Testis (tissue), 2 donors: ENCODE measurements at regions not wholly inside any gene's neighbourhood (a gene's known extent, or its start where the extent isn't known, plus 50 kb on each side); places are given as distances from the start of the nearest gene placed in this dataset.
"Not testable (repeated sequence)": the region's sequence is repeated elsewhere in the genome, so short reads cannot be mapped to it uniquely, and the experiment has no call there.

Source experiments
- DNase-seq: peaks from one replicate; pipeline ENCODE4 v3.0.0-alpha.2; 2019
- H3K27ac ChIP-seq, 2 donors: fragments of 200-600 bp; sonication (generic); one replicate each; pipeline ENCODE4 v1.5.1; 2019
- H3K27me3 ChIP-seq: fragments of 200-600 bp; sonication (generic); one replicate; pipeline ENCODE4 v1.5.1; 2019
- H3K36me3 ChIP-seq: fragments of 200-600 bp; sonication (generic); one replicate; pipeline ENCODE4 v1.5.1; 2017; ENCODE audit warnings: low read depth; ENCODE audit errors: missing control alignments
- H3K4me1 ChIP-seq: fragments of 200-600 bp; sonication (generic); one replicate; pipeline ENCODE4 v1.5.1; 2019
- H3K4me3 ChIP-seq, 2 donors: fragments of 200-600 bp; sonication (generic); one replicate each; pipeline ENCODE4 v1.5.1; 2017 to 2019
- H3K9me3 ChIP-seq: fragments of 200-600 bp; sonication (generic); one replicate; pipeline ENCODE4 v1.5.1; 2017
- CTCF ChIP-seq, 3 experiments: fragments of 450-650 bp in 2 of 3; fragments of 200-600 bp in 1 of 3; sonication (generic) in 1 of 3; IDR thresholded peaks; one replicate each; pipeline ENCODE4 v1.5.1; 2016 to 2019; ENCODE audit warnings: antibody characterized with exemption in 3 of 3, mild to moderate bottlenecking in 2 of 3, moderate library complexity in 1 of 3
- POLR2A ChIP-seq: fragments of 450-650 bp; IDR thresholded peaks from one replicate; pipeline ENCODE4 v1.6.1; 2017; ENCODE audit warnings: antibody characterized with exemption, mild to moderate bottlenecking, moderate library complexity
- WGBS, 2 donors: methylation state at CpG; one replicate each; pipeline ENCODE4 v1.1.5; 2018; 5-methylcytosine and 5-hydroxymethylcytosine counted together
- intact Hi-C: fragments of 100-400 bp; cut with DNase I; formaldehyde crosslinking; loops from one replicate; pipeline ENCODE4 v1.15.1; 2023; ENCODE audit warnings: low total_unique reads

- H3K9me3 ChIP-seq: no peaks in the 10 kb centered on the region
- H3K4me3 ChIP-seq: no peak overlapping the region
- 87 to 97% methylated on average over 8 to 9 of the region's 9 CpGs for WGBS, 2 donors
- no peaks in the 10 kb centered on the region for H3K36me3 ChIP-seq
- DNase-seq: no peak
- H3K27ac ChIP-seq: no peak overlapping the region
- TF ChIP-seq POLR2A (no peak), CTCF (IDR thresholded peaks at IDR 0.05) (no peak)
- no peaks in the 10 kb centered on the region for H3K4me1 ChIP-seq
- intact Hi-C loops: no loop called here
- no peaks in the 10 kb centered on the region for H3K27me3 ChIP-seq
Measured at GRCh38 chr2:15822151-15823044, 118.0 kb upstream of the MYCN start.

GRCh38 chr2:15823459-15824396, 116.6 kb upstream of the MYCN start:
- H3K27ac ChIP-seq: no peak overlapping the region
- no peaks in the 10 kb centered on the region for H3K36me3 ChIP-seq
- no peaks in the 10 kb centered on the region for H3K4me1 ChIP-seq
- H3K9me3 ChIP-seq: no peaks in the 10 kb centered on the region
- no peak overlapping the region for H3K4me3 ChIP-seq
- TF ChIP-seq POLR2A (no peak), CTCF (IDR thresholded peaks at IDR 0.05) (no peak)
- WGBS, 2 donors: 78 to 80% methylated on average over 10 of the region's 10 CpGs
- no peaks in the 10 kb centered on the region for H3K27me3 ChIP-seq
- DNase-seq: no peak
- intact Hi-C loops: no loop called here

- H3K9me3 ChIP-seq, DNase-seq, H3K36me3 ChIP-seq, H3K4me1 ChIP-seq, H3K27me3 ChIP-seq, H3K4me3 ChIP-seq, intact Hi-C loops, H3K27ac ChIP-seq: not testable (repeated sequence)
- 84 to 86% methylated on average over 7 of the region's 7 CpGs for WGBS, 2 donors
Measured at GRCh38 chr2:15824467-15824866, 115.9 kb upstream of the MYCN start.

- no peaks in the 10 kb centered on the region for H3K36me3 ChIP-seq
- no peaks in the 10 kb centered on the region for H3K4me1 ChIP-seq
- 81 to 89% methylated on average over 13 of the region's 13 CpGs for WGBS, 2 donors
- intact Hi-C loops: no loop called here
- no peaks in the 10 kb centered on the region for H3K27me3 ChIP-seq
- no peak overlapping the region for H3K27ac ChIP-seq
- no peak for DNase-seq
- TF ChIP-seq CTCF (IDR thresholded peaks at IDR 0.05) (no peak), POLR2A (no peak)
- no peaks in the 10 kb centered on the region for H3K9me3 ChIP-seq
- H3K4me3 ChIP-seq: no peak overlapping the region
Measured at GRCh38 chr2:15825276-15825980, 114.9 kb upstream of the MYCN start.

GRCh38 chr2:15826273-15826717, 114.1 kb upstream of the MYCN start:
- no peaks in the 10 kb centered on the region for H3K27me3 ChIP-seq
- H3K4me3 ChIP-seq: no peak overlapping the region
- 72 to 83% methylated on average over 8 of the region's 8 CpGs for WGBS, 2 donors
- no peak overlapping the region for H3K27ac ChIP-seq
- no peak for DNase-seq
- intact Hi-C loops: no loop called here
- no peaks in the 10 kb centered on the region for H3K9me3 ChIP-seq
- no peaks in the 10 kb centered on the region for H3K36me3 ChIP-seq
- TF ChIP-seq POLR2A (no peak), CTCF (IDR thresholded peaks at IDR 0.05) (no peak)
- H3K4me1 ChIP-seq: no peaks in the 10 kb centered on the region
